Prostate gland (tissue), 2 donors: ENCODE measurements at regions not wholly inside any gene's neighbourhood (a gene's known extent, or its start where the extent isn't known, plus 50 kb on each side); places are given as distances from the start of the nearest gene placed in this dataset.

Source experiments
- POLR2A ChIP-seq: fragments of 450-650 bp; IDR thresholded peaks from one replicate; pipeline ENCODE4 v1.6.1; 2016; ENCODE audit warnings: antibody characterized with exemption, mild to moderate bottlenecking
- POLR2AphosphoS5 ChIP-seq: sonication (generic); formaldehyde crosslinking; IDR thresholded peaks from one replicate; pipeline ENCODE4 v1.6.1; 2017; ENCODE audit warnings: antibody characterized with exemption
- TF ChIP-seq, protein P1 (sequence below), 4 experiments: fragments of 200-600 bp in 2 of 4; fragments of 450-650 bp in 2 of 4; sonication (generic) in 2 of 4; IDR thresholded peaks; 1 replicate in 3 of 4; 2 replicates in 1 of 4; pipeline ENCODE4 v1.5.1; 2016 to 2019; ENCODE audit warnings: antibody characterized with exemption in 4 of 4, mild to moderate bottlenecking in 2 of 4, moderate library complexity in 2 of 4

DNA sequence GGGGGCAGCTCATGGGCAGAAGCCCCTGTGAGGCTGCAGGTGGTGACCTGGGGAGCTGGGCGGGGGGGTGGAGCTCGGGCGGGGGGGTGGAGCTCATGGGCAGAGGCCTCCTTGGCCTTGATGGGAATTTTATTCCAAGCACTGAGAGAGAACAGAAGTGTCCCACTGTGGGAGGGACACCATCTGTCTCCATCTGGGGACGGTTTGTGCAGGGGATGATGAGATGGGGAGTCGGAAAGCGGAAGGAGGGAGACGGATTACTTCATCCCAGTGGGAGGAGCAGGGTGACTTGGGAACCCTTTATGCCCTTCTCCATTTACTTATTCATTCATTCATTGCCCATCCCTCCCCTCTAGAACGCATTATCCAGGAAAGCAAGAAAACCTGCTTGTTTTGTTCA, 304.7 kb downstream of the ADGRD1 start:
- TF ChIP-seq, protein P1, sequence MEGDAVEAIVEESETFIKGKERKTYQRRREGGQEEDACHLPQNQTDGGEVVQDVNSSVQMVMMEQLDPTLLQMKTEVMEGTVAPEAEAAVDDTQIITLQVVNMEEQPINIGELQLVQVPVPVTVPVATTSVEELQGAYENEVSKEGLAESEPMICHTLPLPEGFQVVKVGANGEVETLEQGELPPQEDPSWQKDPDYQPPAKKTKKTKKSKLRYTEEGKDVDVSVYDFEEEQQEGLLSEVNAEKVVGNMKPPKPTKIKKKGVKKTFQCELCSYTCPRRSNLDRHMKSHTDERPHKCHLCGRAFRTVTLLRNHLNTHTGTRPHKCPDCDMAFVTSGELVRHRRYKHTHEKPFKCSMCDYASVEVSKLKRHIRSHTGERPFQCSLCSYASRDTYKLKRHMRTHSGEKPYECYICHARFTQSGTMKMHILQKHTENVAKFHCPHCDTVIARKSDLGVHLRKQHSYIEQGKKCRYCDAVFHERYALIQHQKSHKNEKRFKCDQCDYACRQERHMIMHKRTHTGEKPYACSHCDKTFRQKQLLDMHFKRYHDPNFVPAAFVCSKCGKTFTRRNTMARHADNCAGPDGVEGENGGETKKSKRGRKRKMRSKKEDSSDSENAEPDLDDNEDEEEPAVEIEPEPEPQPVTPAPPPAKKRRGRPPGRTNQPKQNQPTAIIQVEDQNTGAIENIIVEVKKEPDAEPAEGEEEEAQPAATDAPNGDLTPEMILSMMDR (IDR thresholded peaks at IDR 0.05), result no peak
- no peak for TF ChIP-seq POLR2A
- no peak for TF ChIP-seq POLR2AphosphoS5
